ENCODE measurements at regions not wholly inside any gene's neighbourhood (a gene's known extent, or its start where the extent isn't known, plus 50 kb on each side); places are given as distances from the start of the nearest gene placed in this dataset.

DNA sequence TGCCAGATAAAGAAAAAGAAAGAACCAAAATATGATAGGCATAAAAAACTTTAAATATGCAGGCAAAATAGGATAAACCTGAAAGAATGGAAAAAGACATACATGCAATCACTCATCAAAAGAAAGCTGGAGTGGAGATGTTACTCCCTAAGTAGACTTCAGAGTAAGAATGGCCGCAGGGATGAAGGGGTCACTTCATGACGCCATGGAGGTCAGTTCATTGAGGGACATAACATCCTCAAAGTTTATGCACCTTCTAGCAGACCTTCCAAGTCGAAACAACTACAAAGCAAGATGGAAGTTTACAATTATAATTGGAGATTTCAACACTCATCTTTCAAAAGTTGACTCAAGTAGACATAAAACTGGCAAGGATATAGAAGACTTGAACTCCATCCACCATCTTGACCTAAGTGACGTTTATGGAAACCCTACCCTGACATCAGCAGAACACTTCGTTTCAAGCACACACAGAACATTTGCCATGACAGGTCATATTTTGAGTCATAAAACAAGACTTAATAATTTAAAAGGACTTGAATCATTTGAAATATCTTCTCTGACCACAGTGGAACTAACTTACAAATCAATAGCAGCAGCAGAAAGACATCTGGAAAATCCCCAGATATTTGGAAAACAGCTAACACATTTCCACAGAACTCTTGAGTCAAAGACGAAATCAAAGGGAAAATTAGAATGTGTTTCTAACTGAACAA is 106.0 kb upstream of the LRPAP1 start:
- TF ChIP-seq, protein P1, sequence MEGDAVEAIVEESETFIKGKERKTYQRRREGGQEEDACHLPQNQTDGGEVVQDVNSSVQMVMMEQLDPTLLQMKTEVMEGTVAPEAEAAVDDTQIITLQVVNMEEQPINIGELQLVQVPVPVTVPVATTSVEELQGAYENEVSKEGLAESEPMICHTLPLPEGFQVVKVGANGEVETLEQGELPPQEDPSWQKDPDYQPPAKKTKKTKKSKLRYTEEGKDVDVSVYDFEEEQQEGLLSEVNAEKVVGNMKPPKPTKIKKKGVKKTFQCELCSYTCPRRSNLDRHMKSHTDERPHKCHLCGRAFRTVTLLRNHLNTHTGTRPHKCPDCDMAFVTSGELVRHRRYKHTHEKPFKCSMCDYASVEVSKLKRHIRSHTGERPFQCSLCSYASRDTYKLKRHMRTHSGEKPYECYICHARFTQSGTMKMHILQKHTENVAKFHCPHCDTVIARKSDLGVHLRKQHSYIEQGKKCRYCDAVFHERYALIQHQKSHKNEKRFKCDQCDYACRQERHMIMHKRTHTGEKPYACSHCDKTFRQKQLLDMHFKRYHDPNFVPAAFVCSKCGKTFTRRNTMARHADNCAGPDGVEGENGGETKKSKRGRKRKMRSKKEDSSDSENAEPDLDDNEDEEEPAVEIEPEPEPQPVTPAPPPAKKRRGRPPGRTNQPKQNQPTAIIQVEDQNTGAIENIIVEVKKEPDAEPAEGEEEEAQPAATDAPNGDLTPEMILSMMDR (IDR thresholded peaks at IDR 0.05; ENCODE audit: low read length): no peak
- TF ChIP-seq EZH2phosphoT487 (IDR thresholded peaks at IDR 0.05; ENCODE audit: low read length): no peak
